ENCODE measurements at regions not wholly inside any gene's neighbourhood (a gene's known extent, or its start where the extent isn't known, plus 50 kb on each side); places are given as distances from the start of the nearest gene placed in this dataset.

GRCh38 chrX:27893871-27894270 is 86.1 kb downstream of the MAGEB10 start:
- TF ChIP-seq, protein P1, sequence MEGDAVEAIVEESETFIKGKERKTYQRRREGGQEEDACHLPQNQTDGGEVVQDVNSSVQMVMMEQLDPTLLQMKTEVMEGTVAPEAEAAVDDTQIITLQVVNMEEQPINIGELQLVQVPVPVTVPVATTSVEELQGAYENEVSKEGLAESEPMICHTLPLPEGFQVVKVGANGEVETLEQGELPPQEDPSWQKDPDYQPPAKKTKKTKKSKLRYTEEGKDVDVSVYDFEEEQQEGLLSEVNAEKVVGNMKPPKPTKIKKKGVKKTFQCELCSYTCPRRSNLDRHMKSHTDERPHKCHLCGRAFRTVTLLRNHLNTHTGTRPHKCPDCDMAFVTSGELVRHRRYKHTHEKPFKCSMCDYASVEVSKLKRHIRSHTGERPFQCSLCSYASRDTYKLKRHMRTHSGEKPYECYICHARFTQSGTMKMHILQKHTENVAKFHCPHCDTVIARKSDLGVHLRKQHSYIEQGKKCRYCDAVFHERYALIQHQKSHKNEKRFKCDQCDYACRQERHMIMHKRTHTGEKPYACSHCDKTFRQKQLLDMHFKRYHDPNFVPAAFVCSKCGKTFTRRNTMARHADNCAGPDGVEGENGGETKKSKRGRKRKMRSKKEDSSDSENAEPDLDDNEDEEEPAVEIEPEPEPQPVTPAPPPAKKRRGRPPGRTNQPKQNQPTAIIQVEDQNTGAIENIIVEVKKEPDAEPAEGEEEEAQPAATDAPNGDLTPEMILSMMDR (IDR thresholded peaks at IDR 0.05; ENCODE audit: low read depth, low read length): no peak
- TF ChIP-seq POLR2A (IDR thresholded peaks at IDR 0.05; ENCODE audit: extremely low read depth, insufficient read length) (no peak), MYC (IDR thresholded peaks at IDR 0.05; ENCODE audit: low read depth, low read length) (no peak)
